Hepatocyte (in vitro differentiated cells): ENCODE measurements at regions not wholly inside any gene's neighbourhood (a gene's known extent, or its start where the extent isn't known, plus 50 kb on each side); places are given as distances from the start of the nearest gene placed in this dataset.
A peak's percentile ranks its signal among the peaks of the same experiment; 100 is the strongest.

ENCODE experiments used
- DNase-seq: peaks from one replicate; pipeline ENCODE4 v3.0.0-alpha.2; 2016; ENCODE audit warnings: low spot score
- H2AFZ ChIP-seq: fragments of 200-600 bp; sonication (generic); 2 replicates; pipeline ENCODE4 v1.6.0; 2016; ENCODE audit warnings: antibody characterized with exemption, mild to moderate bottlenecking
- H3K27ac ChIP-seq: fragments of 200-600 bp; sonication (generic); 2 replicates; pipeline ENCODE4 v1.5.1; 2016; ENCODE audit warnings: mild to moderate bottlenecking
- H3K27me3 ChIP-seq: fragments of 200-600 bp; sonication (generic); 2 replicates; pipeline ENCODE4 v1.6.1; 2016
- H3K36me3 ChIP-seq: fragments of 200-600 bp; sonication (generic); replicated peaks from 2 replicates; pipeline ENCODE4 v1.5.1; 2016; ENCODE audit warnings: low read depth; ENCODE audit not compliant: insufficient read depth
- H3K4me1 ChIP-seq: fragments of 200-600 bp; sonication (generic); 2 replicates; pipeline ENCODE4 v1.5.1; 2016; ENCODE audit warnings: mild to moderate bottlenecking, moderate library complexity; ENCODE audit not compliant: insufficient read depth
- H3K4me2 ChIP-seq: fragments of 200-600 bp; sonication (generic); 2 replicates; pipeline ENCODE4 v1.6.0; 2016
- H3K4me3 ChIP-seq: fragments of 200-600 bp; sonication (generic); 2 replicates; pipeline ENCODE4 v1.5.1; 2016; ENCODE audit warnings: mild to moderate bottlenecking
- H3K79me2 ChIP-seq: fragments of 200-600 bp; sonication (generic); 2 replicates; pipeline ENCODE4 v1.6.0; 2017; ENCODE audit warnings: mild to moderate bottlenecking
- H3K9me2 ChIP-seq: fragments of 200-600 bp; sonication (generic); replicated peaks from 2 replicates; pipeline ENCODE4 v1.6.0; 2017; ENCODE audit warnings: mild to moderate bottlenecking; ENCODE audit not compliant: insufficient read depth
- H3K9me3 ChIP-seq: fragments of 200-600 bp; sonication (generic); 2 replicates; pipeline ENCODE4 v1.5.1; 2016; ENCODE audit warnings: low read depth, mild to moderate bottlenecking
- H4K20me1 ChIP-seq: fragments of 200-600 bp; sonication (generic); 2 replicates; pipeline ENCODE4 v1.6.0; 2016; ENCODE audit warnings: mild to moderate bottlenecking; ENCODE audit not compliant: insufficient read depth, poor library complexity, severe bottlenecking
- CTCF ChIP-seq: fragments of 200-600 bp; sonication (generic); IDR thresholded peaks from 2 replicates; pipeline ENCODE4 v1.5.1; 2016; ENCODE audit warnings: antibody characterized with exemption, mild to moderate bottlenecking; ENCODE audit not compliant: poor library complexity
- EZH2 ChIP-seq: fragments of 200-600 bp; sonication (generic); IDR thresholded peaks from 2 replicates; pipeline ENCODE4 v1.6.1; 2016; ENCODE audit warnings: antibody characterized with exemption, mild to moderate bottlenecking, borderline replicate concordance
- EZH2phosphoT487 ChIP-seq: fragments of 200-600 bp; sonication (generic); IDR thresholded peaks from one replicate; pipeline ENCODE4 v1.6.1; 2018; ENCODE audit warnings: antibody characterized with exemption, mild to moderate bottlenecking, low read depth, moderate library complexity; ENCODE audit not compliant: unreplicated experiment, severe bottlenecking
- WGBS: methylation state at CpG from one replicate; pipeline ENCODE4 v1.1.6; 2016; ENCODE audit warnings: low lambda C conversion rate; ENCODE audit errors: missing lambda C conversion rate; 5-methylcytosine and 5-hydroxymethylcytosine counted together

GRCh38 chr7:118328505-118329211 lies 104.2 kb downstream of the ANKRD7 start:
- H2AFZ ChIP-seq: no peak overlapping the region

GRCh38 chr7:118330388-118330787 lies 105.9 kb downstream of the ANKRD7 start:
- Histone ChIP-seq H4K20me1 (no peaks in the 10 kb centered on the region), H3K4me3 (no peak overlapping the region), H2AFZ (peak overlapping the region; percentile 17), H3K4me2 (no peak overlapping the region), H3K27ac (no peak overlapping the region), H3K4me1 (no peaks in the 10 kb centered on the region), H3K27me3 (no peaks in the 10 kb centered on the region), H3K36me3 (no peaks in the 10 kb centered on the region), H3K9me3 (no peaks in the 10 kb centered on the region), H3K9me2 (no peaks in the 10 kb centered on the region), H3K79me2 (no peaks in the 10 kb centered on the region)
- 65% methylated on average over 3 of the region's 3 CpGs for WGBS
- DNase-seq: no peak
- no peak for TF ChIP-seq EZH2
- no peak for TF ChIP-seq EZH2phosphoT487
- no peak for TF ChIP-seq CTCF

More at GRCh38 chr7:118328505-118329211, 104.2 kb downstream of the ANKRD7 start:
- Histone ChIP-seq H4K20me1 (no peaks in the 10 kb centered on the region), H3K27ac (no peak overlapping the region), H3K27me3 (no peaks in the 10 kb centered on the region), H3K4me3 (no peak overlapping the region), H3K4me1 (no peaks in the 10 kb centered on the region), H3K79me2 (no peaks in the 10 kb centered on the region), H3K4me2 (no peak overlapping the region), H3K9me2 (no peaks in the 10 kb centered on the region), H3K36me3 (no peaks in the 10 kb centered on the region), H3K9me3 (no peaks in the 10 kb centered on the region)
- no peak for DNase-seq
- no peak for TF ChIP-seq EZH2
- no peak for TF ChIP-seq EZH2phosphoT487
- TF ChIP-seq CTCF: no peak
- 81% methylated on average over 11 of the region's 11 CpGs for WGBS

GRCh38 chr7:118346748-118347147 lies 122.2 kb downstream of the ANKRD7 start:
- no peaks in the 10 kb centered on the region for H3K36me3 ChIP-seq
- no peaks in the 10 kb centered on the region for H3K9me3 ChIP-seq
- H3K79me2 ChIP-seq: no peaks in the 10 kb centered on the region
- H2AFZ ChIP-seq: no peak overlapping the region
- H3K4me1 ChIP-seq: no peaks in the 10 kb centered on the region
- no peak overlapping the region for H3K4me3 ChIP-seq
- H3K27me3 ChIP-seq: no peaks in the 10 kb centered on the region
- no peak overlapping the region for H3K27ac ChIP-seq
- no peaks in the 10 kb centered on the region for H4K20me1 ChIP-seq
- DNase-seq: no peak
- no peak overlapping the region for H3K4me2 ChIP-seq
- TF ChIP-seq EZH2: no peak
- no peak for TF ChIP-seq EZH2phosphoT487
- no peak for TF ChIP-seq CTCF
- no peaks in the 10 kb centered on the region for H3K9me2 ChIP-seq
